HL-60 (cell line): ENCODE measurements at regions not wholly inside any gene's neighbourhood (a gene's known extent, or its start where the extent isn't known, plus 50 kb on each side); places are given as distances from the start of the nearest gene placed in this dataset.

Source experiments
- POLR2AphosphoS5 ChIP-seq: IDR thresholded peaks from 2 replicates; pipeline ENCODE4 v1.6.1; 2012; ENCODE audit warnings: low read depth
- TF ChIP-seq, protein P1 (sequence below): IDR thresholded peaks from one replicate; pipeline ENCODE4 v1.5.1; 2011; ENCODE audit warnings: low read length, control low read depth, inconsistent platforms; ENCODE audit not compliant: insufficient read depth
- TF ChIP-seq, protein P2 (sequence below): IDR thresholded peaks from 2 replicates; pipeline ENCODE4 v1.6.1; 2012; ENCODE audit warnings: low read depth; ENCODE audit not compliant: insufficient replicate concordance

DNA sequence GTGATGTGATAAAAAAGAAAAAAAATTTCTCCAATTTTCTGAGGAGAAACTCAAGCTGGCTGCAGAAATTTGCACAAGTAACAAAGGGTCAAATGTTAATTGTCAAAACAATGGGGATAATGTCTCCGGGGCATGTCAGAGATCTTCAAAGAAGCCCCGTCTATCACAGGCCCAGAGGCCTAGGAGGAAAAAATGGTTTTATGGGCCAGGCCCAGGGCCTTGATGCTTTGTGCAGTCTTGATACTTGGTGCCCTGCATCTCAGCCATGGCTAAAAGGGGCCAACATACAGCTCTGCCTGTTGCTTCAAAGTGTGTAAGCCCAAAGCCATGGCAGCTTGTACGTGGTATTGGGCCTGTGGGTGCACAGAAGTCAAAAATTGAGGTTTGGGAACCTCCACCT is 961.0 kb downstream of the FAM133A start:
- no peak for TF ChIP-seq POLR2AphosphoS5
- TF ChIP-seq, protein P1, sequence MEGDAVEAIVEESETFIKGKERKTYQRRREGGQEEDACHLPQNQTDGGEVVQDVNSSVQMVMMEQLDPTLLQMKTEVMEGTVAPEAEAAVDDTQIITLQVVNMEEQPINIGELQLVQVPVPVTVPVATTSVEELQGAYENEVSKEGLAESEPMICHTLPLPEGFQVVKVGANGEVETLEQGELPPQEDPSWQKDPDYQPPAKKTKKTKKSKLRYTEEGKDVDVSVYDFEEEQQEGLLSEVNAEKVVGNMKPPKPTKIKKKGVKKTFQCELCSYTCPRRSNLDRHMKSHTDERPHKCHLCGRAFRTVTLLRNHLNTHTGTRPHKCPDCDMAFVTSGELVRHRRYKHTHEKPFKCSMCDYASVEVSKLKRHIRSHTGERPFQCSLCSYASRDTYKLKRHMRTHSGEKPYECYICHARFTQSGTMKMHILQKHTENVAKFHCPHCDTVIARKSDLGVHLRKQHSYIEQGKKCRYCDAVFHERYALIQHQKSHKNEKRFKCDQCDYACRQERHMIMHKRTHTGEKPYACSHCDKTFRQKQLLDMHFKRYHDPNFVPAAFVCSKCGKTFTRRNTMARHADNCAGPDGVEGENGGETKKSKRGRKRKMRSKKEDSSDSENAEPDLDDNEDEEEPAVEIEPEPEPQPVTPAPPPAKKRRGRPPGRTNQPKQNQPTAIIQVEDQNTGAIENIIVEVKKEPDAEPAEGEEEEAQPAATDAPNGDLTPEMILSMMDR = no peak
- TF ChIP-seq, protein P2, sequence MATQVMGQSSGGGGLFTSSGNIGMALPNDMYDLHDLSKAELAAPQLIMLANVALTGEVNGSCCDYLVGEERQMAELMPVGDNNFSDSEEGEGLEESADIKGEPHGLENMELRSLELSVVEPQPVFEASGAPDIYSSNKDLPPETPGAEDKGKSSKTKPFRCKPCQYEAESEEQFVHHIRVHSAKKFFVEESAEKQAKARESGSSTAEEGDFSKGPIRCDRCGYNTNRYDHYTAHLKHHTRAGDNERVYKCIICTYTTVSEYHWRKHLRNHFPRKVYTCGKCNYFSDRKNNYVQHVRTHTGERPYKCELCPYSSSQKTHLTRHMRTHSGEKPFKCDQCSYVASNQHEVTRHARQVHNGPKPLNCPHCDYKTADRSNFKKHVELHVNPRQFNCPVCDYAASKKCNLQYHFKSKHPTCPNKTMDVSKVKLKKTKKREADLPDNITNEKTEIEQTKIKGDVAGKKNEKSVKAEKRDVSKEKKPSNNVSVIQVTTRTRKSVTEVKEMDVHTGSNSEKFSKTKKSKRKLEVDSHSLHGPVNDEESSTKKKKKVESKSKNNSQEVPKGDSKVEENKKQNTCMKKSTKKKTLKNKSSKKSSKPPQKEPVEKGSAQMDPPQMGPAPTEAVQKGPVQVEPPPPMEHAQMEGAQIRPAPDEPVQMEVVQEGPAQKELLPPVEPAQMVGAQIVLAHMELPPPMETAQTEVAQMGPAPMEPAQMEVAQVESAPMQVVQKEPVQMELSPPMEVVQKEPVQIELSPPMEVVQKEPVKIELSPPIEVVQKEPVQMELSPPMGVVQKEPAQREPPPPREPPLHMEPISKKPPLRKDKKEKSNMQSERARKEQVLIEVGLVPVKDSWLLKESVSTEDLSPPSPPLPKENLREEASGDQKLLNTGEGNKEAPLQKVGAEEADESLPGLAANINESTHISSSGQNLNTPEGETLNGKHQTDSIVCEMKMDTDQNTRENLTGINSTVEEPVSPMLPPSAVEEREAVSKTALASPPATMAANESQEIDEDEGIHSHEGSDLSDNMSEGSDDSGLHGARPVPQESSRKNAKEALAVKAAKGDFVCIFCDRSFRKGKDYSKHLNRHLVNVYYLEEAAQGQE = no peak
